ENCODE measurements at regions not wholly inside any gene's neighbourhood (a gene's known extent, or its start where the extent isn't known, plus 50 kb on each side); places are given as distances from the start of the nearest gene placed in this dataset.

GRCh38 chr13:110826861-110827672 lies 87.8 kb downstream of the ANKRD10 start:
- Histone ChIP-seq H3K27me3 (no peaks in the 10 kb centered on the region), H3K27ac (no peak overlapping the region), H3K9me3 (no peaks in the 10 kb centered on the region), H3K4me1 (no peaks in the 10 kb centered on the region), H3K4me3 (no peak overlapping the region), H3K36me3 (no peaks in the 10 kb centered on the region)
- DNase-seq (ENCODE audit: low spot score in 2 of 2): no peak
- intact Hi-C loops (cut with DNase I): no loop called here
- TF ChIP-seq CTCF (IDR thresholded peaks at IDR 0.05): no peak
